GM23338 (cell line): ENCODE measurements at regions not wholly inside any gene's neighbourhood (a gene's known extent, or its start where the extent isn't known, plus 50 kb on each side); places are given as distances from the start of the nearest gene placed in this dataset.

ENCODE experiments used
- ATAC-seq: fragments of 200-7000 bp; cut with Tn5 transposase; 3 replicates; pipeline ENCODE4 v1.9.1; 2020
- DNase-seq: peaks from one replicate; pipeline ENCODE4 v3.0.0-alpha.2; 2015; ENCODE audit warnings: low spot score
- H2AFZ ChIP-seq: fragments of 200-600 bp; sonication (generic); 2 replicates; pipeline ENCODE4 v1.8.0; 2016; ENCODE audit warnings: antibody characterized with exemption, mild to moderate bottlenecking, moderate library complexity
- H3F3A ChIP-seq: fragments of 200-600 bp; sonication (generic); replicated peaks from 2 replicates; pipeline ENCODE4 v1.8.0; 2017; ENCODE audit warnings: antibody characterized with exemption, mixed run types, low read depth
- H3K27ac ChIP-seq: fragments of 200-600 bp; sonication (generic); 2 replicates; pipeline ENCODE4 v1.6.1; 2016; ENCODE audit warnings: low read depth
- H3K27me3 ChIP-seq: fragments of 200-600 bp; sonication (generic); 2 replicates; pipeline ENCODE4 v1.8.0; 2016; ENCODE audit warnings: mild to moderate bottlenecking, mixed run types, moderate library complexity; ENCODE audit not compliant: insufficient read depth
- H3K36me3 ChIP-seq: fragments of 200-600 bp; sonication (generic); 2 replicates; pipeline ENCODE4 v1.8.0; 2016; ENCODE audit warnings: mild to moderate bottlenecking; ENCODE audit not compliant: insufficient read depth
- H3K4me1 ChIP-seq: fragments of 200-600 bp; sonication (generic); 2 replicates; pipeline ENCODE4 v1.8.0; 2016; ENCODE audit warnings: mild to moderate bottlenecking, moderate library complexity; ENCODE audit not compliant: insufficient read depth
- H3K4me2 ChIP-seq: fragments of 200-600 bp; sonication (generic); 2 replicates; pipeline ENCODE4 v1.7.1; 2017; ENCODE audit warnings: mixed run types
- H3K4me3 ChIP-seq: fragments of 200-600 bp; sonication (generic); 2 replicates; pipeline ENCODE4 v1.6.1; 2016; ENCODE audit warnings: mixed run types
- H3K79me2 ChIP-seq: fragments of 200-600 bp; sonication (generic); replicated peaks from 2 replicates; pipeline ENCODE4 v1.8.0; 2017; ENCODE audit warnings: mild to moderate bottlenecking; ENCODE audit not compliant: insufficient read depth
- H3K9me2 ChIP-seq: fragments of 200-600 bp; sonication (generic); 2 replicates; pipeline ENCODE4 v1.8.0; 2017; ENCODE audit not compliant: insufficient read depth
- H4K20me1 ChIP-seq: fragments of 200-600 bp; sonication (generic); replicated peaks from 2 replicates; pipeline ENCODE4 v1.8.0; 2017; ENCODE audit warnings: mild to moderate bottlenecking; ENCODE audit not compliant: insufficient read depth
- H3K27ac Mint-ChIP-seq: 2 replicates; pipeline ENCODE4 v1.8.0; 2020; ENCODE audit warnings: inconsistent platforms, mild to moderate bottlenecking, moderate library complexity, mixed read lengths
- H3K27me3 Mint-ChIP-seq: 3 replicates; pipeline ENCODE4 v1.8.0; 2022; ENCODE audit warnings: low read depth, mild to moderate bottlenecking, moderate library complexity, mixed read lengths, inconsistent platforms; ENCODE audit not compliant: insufficient read depth, poor library complexity
- H3K36me3 Mint-ChIP-seq: 3 replicates; pipeline ENCODE4 v1.8.0; 2021; ENCODE audit warnings: low read depth, mild to moderate bottlenecking, inconsistent platforms, moderate library complexity, mixed read lengths
- H3K4me1 Mint-ChIP-seq: 3 replicates; pipeline ENCODE4 v1.8.0; 2020; ENCODE audit warnings: mild to moderate bottlenecking, inconsistent platforms, mixed read lengths
- H3K4me3 Mint-ChIP-seq: 3 replicates; pipeline ENCODE4 v1.8.0; 2021; ENCODE audit warnings: moderate library complexity, mild to moderate bottlenecking, inconsistent platforms, mixed read lengths
- H3K9me3 Mint-ChIP-seq: 3 replicates; pipeline ENCODE4 v1.8.0; 2020; ENCODE audit warnings: moderate library complexity, mild to moderate bottlenecking, inconsistent platforms, mixed read lengths
- CREB1 ChIP-seq: fragments of 250-450 bp; sonication (Bioruptor Pico); IDR thresholded peaks from 2 replicates; pipeline ENCODE4 v1.5.0; 2020; ENCODE audit warnings: low read depth, mild to moderate bottlenecking, moderate library complexity
- EZH2 ChIP-seq: fragments of 200-600 bp; sonication (generic); IDR thresholded peaks from one replicate; pipeline ENCODE4 v1.8.0; 2017; ENCODE audit warnings: antibody characterized with exemption, mild to moderate bottlenecking, low read depth; ENCODE audit not compliant: unreplicated experiment
- EZH2phosphoT487 ChIP-seq: fragments of 200-600 bp; sonication (generic); IDR thresholded peaks from one replicate; pipeline ENCODE4 v1.8.1; 2018; ENCODE audit warnings: antibody characterized with exemption; ENCODE audit not compliant: unreplicated experiment
- JUNB ChIP-seq: IDR thresholded peaks from one replicate; pipeline ENCODE4 v1.6.1; 2016; ENCODE audit warnings: antibody characterized with exemption; ENCODE audit not compliant: unreplicated experiment
- POLR2AphosphoS5 ChIP-seq: IDR thresholded peaks from 2 replicates; pipeline ENCODE4 v1.6.1; 2016; ENCODE audit warnings: antibody characterized with exemption, low read depth
- ZNF114 ChIP-seq: fragments of 250-450 bp; sonication (Bioruptor Pico); IDR thresholded peaks from 2 replicates; pipeline ENCODE4 v1.5.0; 2020; ENCODE audit warnings: mild to moderate bottlenecking, moderate library complexity
- ZNF331 ChIP-seq: fragments of 250-450 bp; sonication (Bioruptor Pico); IDR thresholded peaks from 2 replicates; pipeline ENCODE4 v1.5.0; 2020; ENCODE audit warnings: low read depth, mild to moderate bottlenecking, moderate library complexity
- TF ChIP-seq, protein P1 (sequence below): IDR thresholded peaks from one replicate; pipeline ENCODE4 v1.6.1; 2018; ENCODE audit warnings: antibody characterized with exemption; ENCODE audit not compliant: unreplicated experiment
- TF ChIP-seq, protein P2 (sequence below): IDR thresholded peaks from 2 replicates; pipeline ENCODE4 v1.6.1; 2016; ENCODE audit warnings: antibody characterized with exemption

DNA sequence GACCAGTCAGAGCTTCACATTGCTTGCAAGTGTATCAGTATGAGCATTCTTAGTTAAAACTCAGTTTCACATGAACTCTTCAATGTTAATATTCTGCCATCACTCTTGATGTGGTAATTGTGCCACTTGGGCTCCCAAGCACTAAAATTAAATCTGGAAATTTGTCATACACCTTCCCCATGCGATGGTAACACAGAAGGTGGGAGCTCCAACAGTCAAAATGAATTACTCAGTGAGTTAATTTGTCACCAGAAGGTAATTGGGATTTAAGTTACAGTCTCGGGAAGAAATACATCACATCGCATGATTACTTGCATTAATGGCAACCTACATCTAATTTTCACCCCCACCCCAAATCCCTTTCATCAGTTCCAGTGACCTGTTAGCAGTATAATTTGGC is 376.5 kb upstream of the DAB1 start:
- Histone ChIP-seq H3K79me2 (no peaks in the 10 kb centered on the region), H3K9me2 (peaks cover 3% of the 10 kb centered on the region; the same call in 1 of the 2 replicates), H2AFZ (no peak overlapping the region), H3K36me3 (no peaks in the 10 kb centered on the region), H3F3A (no peaks in the 10 kb centered on the region), H3K4me3 (no peak overlapping the region), H3K4me1 (peaks cover 6% of the 10 kb centered on the region), H3K27me3 (no peaks in the 10 kb centered on the region), H4K20me1 (no peaks in the 10 kb centered on the region), H3K27ac (no peak overlapping the region), H3K4me2 (no peak overlapping the region)
- no peak overlapping the region for H3K4me3 Mint-ChIP-seq
- TF ChIP-seq ZNF331 (CRISPR knock-in tag) (no peak), ZNF114 (no peak), JUNB (no peak), CREB1 (no peak), EZH2 (no peak), POLR2AphosphoS5 (no peak)
- TF ChIP-seq, protein P1, sequence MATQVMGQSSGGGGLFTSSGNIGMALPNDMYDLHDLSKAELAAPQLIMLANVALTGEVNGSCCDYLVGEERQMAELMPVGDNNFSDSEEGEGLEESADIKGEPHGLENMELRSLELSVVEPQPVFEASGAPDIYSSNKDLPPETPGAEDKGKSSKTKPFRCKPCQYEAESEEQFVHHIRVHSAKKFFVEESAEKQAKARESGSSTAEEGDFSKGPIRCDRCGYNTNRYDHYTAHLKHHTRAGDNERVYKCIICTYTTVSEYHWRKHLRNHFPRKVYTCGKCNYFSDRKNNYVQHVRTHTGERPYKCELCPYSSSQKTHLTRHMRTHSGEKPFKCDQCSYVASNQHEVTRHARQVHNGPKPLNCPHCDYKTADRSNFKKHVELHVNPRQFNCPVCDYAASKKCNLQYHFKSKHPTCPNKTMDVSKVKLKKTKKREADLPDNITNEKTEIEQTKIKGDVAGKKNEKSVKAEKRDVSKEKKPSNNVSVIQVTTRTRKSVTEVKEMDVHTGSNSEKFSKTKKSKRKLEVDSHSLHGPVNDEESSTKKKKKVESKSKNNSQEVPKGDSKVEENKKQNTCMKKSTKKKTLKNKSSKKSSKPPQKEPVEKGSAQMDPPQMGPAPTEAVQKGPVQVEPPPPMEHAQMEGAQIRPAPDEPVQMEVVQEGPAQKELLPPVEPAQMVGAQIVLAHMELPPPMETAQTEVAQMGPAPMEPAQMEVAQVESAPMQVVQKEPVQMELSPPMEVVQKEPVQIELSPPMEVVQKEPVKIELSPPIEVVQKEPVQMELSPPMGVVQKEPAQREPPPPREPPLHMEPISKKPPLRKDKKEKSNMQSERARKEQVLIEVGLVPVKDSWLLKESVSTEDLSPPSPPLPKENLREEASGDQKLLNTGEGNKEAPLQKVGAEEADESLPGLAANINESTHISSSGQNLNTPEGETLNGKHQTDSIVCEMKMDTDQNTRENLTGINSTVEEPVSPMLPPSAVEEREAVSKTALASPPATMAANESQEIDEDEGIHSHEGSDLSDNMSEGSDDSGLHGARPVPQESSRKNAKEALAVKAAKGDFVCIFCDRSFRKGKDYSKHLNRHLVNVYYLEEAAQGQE, result no peak
- H3K27ac Mint-ChIP-seq, result no peak overlapping the region
- H3K4me1 Mint-ChIP-seq, result peaks cover 19% of the 10 kb centered on the region
- no peak for DNase-seq
- no peaks in the 10 kb centered on the region for H3K27me3 Mint-ChIP-seq
- no peak for ATAC-seq
- no peaks in the 10 kb centered on the region for H3K36me3 Mint-ChIP-seq
- no peaks in the 10 kb centered on the region; the same call in 2 of the 3 replicates for H3K9me3 Mint-ChIP-seq

DNA sequence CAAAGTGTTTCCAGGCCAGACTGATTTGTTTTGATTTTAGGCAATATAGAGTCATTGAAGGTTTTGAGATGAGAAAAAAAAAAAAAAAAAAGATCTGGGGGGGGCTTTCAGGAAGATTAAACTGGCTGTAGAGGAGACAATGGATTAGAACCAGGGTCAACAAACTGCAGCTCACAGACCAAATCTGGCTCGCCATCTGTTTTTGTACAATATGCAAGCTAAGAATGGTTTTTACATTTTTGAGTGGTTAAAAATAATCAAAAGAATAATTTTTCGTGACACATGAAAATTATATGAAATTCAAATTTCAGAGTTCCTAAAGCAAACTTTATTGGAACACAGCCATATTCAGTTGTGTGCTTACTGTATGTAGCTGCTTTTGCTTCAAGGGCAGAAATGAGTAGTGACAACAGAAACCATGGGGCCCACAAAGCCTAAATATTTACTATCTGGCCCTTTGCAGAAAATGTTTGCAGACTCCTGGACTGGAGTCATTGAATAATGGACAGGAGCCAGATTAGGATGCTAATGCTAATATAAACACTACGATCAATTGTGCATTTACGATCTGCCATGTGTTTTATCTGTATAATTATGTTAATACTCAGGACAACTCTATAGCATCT is 375.7 kb upstream of the DAB1 start:
- H3K27me3 ChIP-seq, result no peaks in the 10 kb centered on the region
- H3K4me2 ChIP-seq, result no peak overlapping the region
- peaks cover 6% of the 10 kb centered on the region for H3K4me1 ChIP-seq
- TF ChIP-seq ZNF114 (no peak), EZH2phosphoT487 (no peak), POLR2AphosphoS5 (no peak), ZNF331 (CRISPR knock-in tag) (no peak)
- TF ChIP-seq, protein P2, sequence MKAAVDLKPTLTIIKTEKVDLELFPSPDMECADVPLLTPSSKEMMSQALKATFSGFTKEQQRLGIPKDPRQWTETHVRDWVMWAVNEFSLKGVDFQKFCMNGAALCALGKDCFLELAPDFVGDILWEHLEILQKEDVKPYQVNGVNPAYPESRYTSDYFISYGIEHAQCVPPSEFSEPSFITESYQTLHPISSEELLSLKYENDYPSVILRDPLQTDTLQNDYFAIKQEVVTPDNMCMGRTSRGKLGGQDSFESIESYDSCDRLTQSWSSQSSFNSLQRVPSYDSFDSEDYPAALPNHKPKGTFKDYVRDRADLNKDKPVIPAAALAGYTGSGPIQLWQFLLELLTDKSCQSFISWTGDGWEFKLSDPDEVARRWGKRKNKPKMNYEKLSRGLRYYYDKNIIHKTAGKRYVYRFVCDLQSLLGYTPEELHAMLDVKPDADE, result no peak
- H3F3A ChIP-seq, result no peaks in the 10 kb centered on the region
- H3K4me1 Mint-ChIP-seq, result peaks cover 19% of the 10 kb centered on the region
- H3K27me3 Mint-ChIP-seq, result no peaks in the 10 kb centered on the region
- ATAC-seq (no peak), DNase-seq (no peak)
- no peaks in the 10 kb centered on the region; the same call in 2 of the 3 replicates for H3K9me3 Mint-ChIP-seq
- no peak overlapping the region for H3K4me3 Mint-ChIP-seq
- H3K27ac ChIP-seq, result no peak overlapping the region
- no peaks in the 10 kb centered on the region for H3K79me2 ChIP-seq
- H3K27ac Mint-ChIP-seq, result no peak overlapping the region
- peaks cover 7% of the 10 kb centered on the region; the same call in 1 of the 2 replicates for H3K9me2 ChIP-seq
- no peak overlapping the region for H2AFZ ChIP-seq
- no peaks in the 10 kb centered on the region for H3K36me3 Mint-ChIP-seq
- H4K20me1 ChIP-seq, result no peaks in the 10 kb centered on the region
- H3K4me3 ChIP-seq, result no peak overlapping the region
- no peaks in the 10 kb centered on the region for H3K36me3 ChIP-seq
